Psoas muscle (tissue), 7 donors: ENCODE measurements at regions not wholly inside any gene's neighbourhood (a gene's known extent, or its start where the extent isn't known, plus 50 kb on each side); places are given as distances from the start of the nearest gene placed in this dataset.

ENCODE experiments used
- ATAC-seq, 4 donors: fragments of 200-7000 bp; cut with Tn5 transposase; one replicate each; pipeline ENCODE4 v1.9.1; 2020; ENCODE audit warnings: moderate library complexity in 3 of 4, mild to moderate bottlenecking in 2 of 4
- DNase-seq, 2 donors: peaks; one replicate each; pipeline ENCODE4 v3.0.0-alpha.2; 2020
- H3K27ac ChIP-seq: fragments of 200-600 bp; one replicate; pipeline ENCODE4 v1.8.0; 2022
- H3K27me3 ChIP-seq, 3 donors: fragments of 200-600 bp in 1 of 3; one replicate each; pipeline versions ENCODE4 v1.6.1 to v1.8.0; 2013 to 2022; ENCODE audit warnings: low read length in 2 of 3, mild to moderate bottlenecking in 2 of 3, moderate library complexity in 1 of 3; ENCODE audit not compliant: insufficient read depth in 3 of 3
- H3K36me3 ChIP-seq, 2 donors: fragments of 200-600 bp in 1 of 2; one replicate each; pipeline versions ENCODE4 v1.6.1 to v1.8.0; 2013 to 2022; ENCODE audit warnings: low read depth in 1 of 2, mild to moderate bottlenecking in 1 of 2, moderate library complexity in 1 of 2; ENCODE audit not compliant: insufficient read depth in 1 of 2
- H3K4me1 ChIP-seq: fragments of 200-600 bp; one replicate; pipeline ENCODE4 v1.8.0; 2022
- H3K4me3 ChIP-seq: fragments of 200-600 bp; one replicate; pipeline ENCODE4 v1.8.0; 2022; ENCODE audit warnings: mild to moderate bottlenecking
- H3K9me3 ChIP-seq: fragments of 200-600 bp; one replicate; pipeline ENCODE4 v1.8.0; 2022
- WGBS, 3 donors: extraction: QIAGEN DNeasy Blood & Tissue Kit; methylation state at CpG; one replicate each; pipeline versions ENCODE4 v1.1.6 to v1.1.7; 2013; 5-methylcytosine and 5-hydroxymethylcytosine counted together
- intact Hi-C, 2 donors: fragments of 100-400 bp; cut with DNase I; formaldehyde crosslinking; loops; one replicate each; pipeline versions ENCODE4 v1.11.0 to v1.14.2; 2022
- TF ChIP-seq, protein P1 (sequence below): fragments of 200-600 bp; IDR thresholded peaks from one replicate; pipeline ENCODE4 v1.8.0; 2022; ENCODE audit warnings: antibody characterized with exemption
- donor health status: healthy with polysubstance abuse.
- donor health status: DM: no; HTN: no; CAD: no; lungs with moderate emphysema.
- donor health status: Bipolar disorder and iron deficiency.
- donor health status: healthy.
- donor health status: DM: yes; HTN: yes; CAD: no.
- donor health status: DM: no; HTN: no; CAD: no.
- donor health status: DM: yes; HTN: yes; CAD: no.

DNA sequence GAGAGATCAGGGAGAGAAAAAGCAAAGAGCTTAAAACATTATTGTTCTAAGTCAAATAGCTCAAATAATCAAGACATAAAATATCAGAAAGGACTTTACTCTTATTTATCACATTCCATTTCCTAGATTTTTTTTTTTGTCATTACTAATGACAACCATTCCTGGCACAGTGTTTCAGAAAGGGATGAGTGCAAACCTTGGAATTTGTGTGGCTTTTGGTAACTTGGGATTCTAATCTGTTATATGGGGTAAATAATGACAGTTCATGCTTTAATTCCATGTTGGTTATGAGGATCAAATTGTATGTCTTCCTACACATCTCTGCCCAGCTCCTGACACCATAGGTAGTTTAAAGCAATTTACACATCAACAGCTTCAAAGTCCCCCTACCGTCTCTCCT lies 358.4 kb upstream of the ADGRL4 start:
- Histone ChIP-seq H3K4me3 (no peak overlapping the region), H3K36me3 (no peaks in the 10 kb centered on the region), H3K4me1 (no peaks in the 10 kb centered on the region), H3K27me3 (no peaks in the 10 kb centered on the region), H3K9me3 (no peaks in the 10 kb centered on the region), H3K27ac (no peak overlapping the region)
- 68 to 90% (median 78%) methylated on average over 1 of the region's 1 CpG for WGBS, 3 donors
- no peak for ATAC-seq
- no peak for DNase-seq
- intact Hi-C loops, result no loop called here
- TF ChIP-seq, protein P1, sequence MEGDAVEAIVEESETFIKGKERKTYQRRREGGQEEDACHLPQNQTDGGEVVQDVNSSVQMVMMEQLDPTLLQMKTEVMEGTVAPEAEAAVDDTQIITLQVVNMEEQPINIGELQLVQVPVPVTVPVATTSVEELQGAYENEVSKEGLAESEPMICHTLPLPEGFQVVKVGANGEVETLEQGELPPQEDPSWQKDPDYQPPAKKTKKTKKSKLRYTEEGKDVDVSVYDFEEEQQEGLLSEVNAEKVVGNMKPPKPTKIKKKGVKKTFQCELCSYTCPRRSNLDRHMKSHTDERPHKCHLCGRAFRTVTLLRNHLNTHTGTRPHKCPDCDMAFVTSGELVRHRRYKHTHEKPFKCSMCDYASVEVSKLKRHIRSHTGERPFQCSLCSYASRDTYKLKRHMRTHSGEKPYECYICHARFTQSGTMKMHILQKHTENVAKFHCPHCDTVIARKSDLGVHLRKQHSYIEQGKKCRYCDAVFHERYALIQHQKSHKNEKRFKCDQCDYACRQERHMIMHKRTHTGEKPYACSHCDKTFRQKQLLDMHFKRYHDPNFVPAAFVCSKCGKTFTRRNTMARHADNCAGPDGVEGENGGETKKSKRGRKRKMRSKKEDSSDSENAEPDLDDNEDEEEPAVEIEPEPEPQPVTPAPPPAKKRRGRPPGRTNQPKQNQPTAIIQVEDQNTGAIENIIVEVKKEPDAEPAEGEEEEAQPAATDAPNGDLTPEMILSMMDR, result no peak

- H3K9me3 ChIP-seq, result no peaks in the 10 kb centered on the region
- no peak for ATAC-seq
- H3K36me3 ChIP-seq, result no peaks in the 10 kb centered on the region
- H3K27me3 ChIP-seq, result no peaks in the 10 kb centered on the region
- no peak for DNase-seq
- H3K4me1 ChIP-seq, result no peaks in the 10 kb centered on the region
- TF ChIP-seq, protein P1, result no peak
- no peak overlapping the region for H3K27ac ChIP-seq
- intact Hi-C loops, result no loop called here
- no peak overlapping the region for H3K4me3 ChIP-seq
Measured at GRCh38 chr1:79363430-79363829, 356.9 kb upstream of the ADGRL4 start.

- Histone ChIP-seq H3K27ac (no peak overlapping the region), H3K27me3 (no peaks in the 10 kb centered on the region), H3K9me3 (no peaks in the 10 kb centered on the region), H3K4me3 (no peak overlapping the region), H3K36me3 (no peaks in the 10 kb centered on the region), H3K4me1 (no peaks in the 10 kb centered on the region)
- ATAC-seq, result no peak
- DNase-seq, result no peak
- intact Hi-C loops, result no loop called here
- 91 to 92% (median 92%) methylated on average over 3 of the region's 3 CpGs for WGBS, 3 donors
- TF ChIP-seq, protein P1, result no peak
Measured at GRCh38 chr1:79362470-79362869, 355.9 kb upstream of the ADGRL4 start.

DNA sequence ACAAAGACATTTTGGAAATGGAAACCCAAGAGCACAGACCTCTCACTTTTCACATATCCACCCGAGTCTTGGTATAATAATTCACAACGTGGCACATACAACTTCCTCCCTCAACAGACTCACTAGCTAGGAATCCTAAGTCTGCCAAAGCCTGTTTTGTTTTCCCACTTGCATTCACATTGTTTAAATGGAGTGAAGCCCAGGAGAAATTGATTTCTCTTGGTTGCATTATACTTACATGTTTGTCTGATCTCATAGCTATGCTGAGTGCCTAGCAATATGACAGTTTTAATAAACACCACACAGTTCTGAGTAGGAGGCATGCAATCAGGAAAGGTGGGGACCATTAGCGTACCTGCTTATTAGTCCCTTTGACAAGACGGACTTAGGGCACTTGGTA lies 348.6 kb upstream of the ADGRL4 start:
- no peaks in the 10 kb centered on the region for H3K9me3 ChIP-seq
- H3K4me1 ChIP-seq, result no peaks in the 10 kb centered on the region
- no peak overlapping the region for H3K27ac ChIP-seq
- TF ChIP-seq, protein P1, result no peak
- H3K4me3 ChIP-seq, result no peak overlapping the region
- no peak for DNase-seq
- intact Hi-C loops, result loop anchor here in 1 of 2 donors (10.0 kb wide), 1 partner anchor 520 kb away; no protein-coding TSS in a partner anchor
- 56 to 66% (median 57%) methylated on average over 4 of the region's 4 CpGs for WGBS, 3 donors
- H3K36me3 ChIP-seq, result no peaks in the 10 kb centered on the region
- H3K27me3 ChIP-seq, result no peaks in the 10 kb centered on the region
- no peak for ATAC-seq

DNA sequence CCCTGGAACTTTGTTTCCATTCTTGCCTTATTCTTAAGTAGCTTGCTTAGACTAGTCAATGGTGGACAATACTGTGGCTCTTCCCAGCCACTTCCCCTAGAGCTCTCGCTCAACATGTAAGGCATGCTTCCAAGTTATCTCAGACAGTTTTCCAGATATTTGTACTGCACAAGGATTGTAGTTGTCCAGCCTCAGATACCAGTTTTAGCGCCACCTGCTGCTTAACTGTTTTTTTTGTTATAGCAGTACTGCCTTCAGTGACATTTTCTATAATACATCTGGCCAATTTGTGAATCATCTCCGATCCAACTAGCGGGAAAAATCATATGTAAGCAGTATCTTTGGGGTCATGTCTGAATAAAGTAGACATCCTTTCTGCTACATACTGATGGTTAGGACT lies 346.7 kb upstream of the ADGRL4 start:
- H3K36me3 ChIP-seq, result no peaks in the 10 kb centered on the region
- ATAC-seq (no peak), DNase-seq (no peak)
- no peak overlapping the region for H3K4me3 ChIP-seq
- no peak overlapping the region for H3K27ac ChIP-seq
- 58 to 65% (median 61%) methylated on average over 4 of the region's 4 CpGs for WGBS, 3 donors
- no peaks in the 10 kb centered on the region for H3K27me3 ChIP-seq
- TF ChIP-seq, protein P1, result peak; percentile 21
- intact Hi-C loops, result loop anchor here in 1 of 2 donors (10.0 kb wide), 1 partner anchor 518 kb away; no protein-coding TSS in a partner anchor
- H3K9me3 ChIP-seq, result no peaks in the 10 kb centered on the region
- H3K4me1 ChIP-seq, result no peaks in the 10 kb centered on the region
